ENCODE measurements at regions not wholly inside any gene's neighbourhood (a gene's known extent, or its start where the extent isn't known, plus 50 kb on each side); places are given as distances from the start of the nearest gene placed in this dataset.

- no peak for TF ChIP-seq GABPA (IDR thresholded peaks at IDR 0.05; ENCODE audit: low read depth)
- TF ChIP-seq REST (IDR thresholded peaks at IDR 0.05; ENCODE audit: insufficient replicate concordance, low read depth): no peak
- no peak for TF ChIP-seq POLR2AphosphoS5 (IDR thresholded peaks at IDR 0.05; ENCODE audit: low read depth)
- TF ChIP-seq CTCF (IDR thresholded peaks at IDR 0.05; ENCODE audit: insufficient read depth, low read length): no peak
- no peak for TF ChIP-seq SPI1 (IDR thresholded peaks at IDR 0.05; ENCODE audit: borderline replicate concordance, low read depth)
- H3K27ac ChIP-seq (replicated peaks): no peak overlapping the region
These were observed 71.8 kb upstream of the PHACTR2 start for GRCh38 chr6:143605906-143606521.

GRCh38 chr6:143603455-143603854 is 74.3 kb upstream of the PHACTR2 start:
- Histone ChIP-seq H3K27ac (replicated peaks) (no peak overlapping the region), H3K27me3 (ENCODE audit: insufficient read depth, poor library complexity, severe bottlenecking) (no peaks in the 10 kb centered on the region), H3K4me3 (replicated peaks; ENCODE audit: insufficient read depth, low read length) (no peak overlapping the region)
- TF ChIP-seq REST (IDR thresholded peaks at IDR 0.05; ENCODE audit: insufficient replicate concordance, low read depth) (peak; percentile 48), POLR2AphosphoS5 (IDR thresholded peaks at IDR 0.05; ENCODE audit: low read depth) (no peak)
- no peak for DNase-seq (ENCODE audit: low read depth in 1 of 2, low spot score in 1 of 2)

More at GRCh38 chr6:143605906-143606521, 71.8 kb upstream of the PHACTR2 start:
- H3K4me3 ChIP-seq (replicated peaks; ENCODE audit: insufficient read depth, low read length): no peak overlapping the region
- no peaks in the 10 kb centered on the region for H3K27me3 ChIP-seq (ENCODE audit: insufficient read depth, poor library complexity, severe bottlenecking)
- DNase-seq (ENCODE audit: low read depth in 1 of 2, low spot score in 1 of 2): no peak

GRCh38 chr6:143601504-143601903 is 76.3 kb upstream of the PHACTR2 start:
- H3K27me3 ChIP-seq (ENCODE audit: insufficient read depth, poor library complexity, severe bottlenecking): no peaks in the 10 kb centered on the region
- no peak overlapping the region for H3K4me3 ChIP-seq (replicated peaks; ENCODE audit: insufficient read depth, low read length)
- no peak for TF ChIP-seq GABPA (IDR thresholded peaks at IDR 0.05; ENCODE audit: low read depth)
- no peak for TF ChIP-seq POLR2AphosphoS5 (IDR thresholded peaks at IDR 0.05; ENCODE audit: low read depth)
- TF ChIP-seq SPI1 (IDR thresholded peaks at IDR 0.05; ENCODE audit: borderline replicate concordance, low read depth): no peak
- no peak for TF ChIP-seq REST (IDR thresholded peaks at IDR 0.05; ENCODE audit: insufficient replicate concordance, low read depth)
- TF ChIP-seq CTCF (IDR thresholded peaks at IDR 0.05; ENCODE audit: insufficient read depth, low read length): no peak
- no peak for DNase-seq (ENCODE audit: low read depth in 1 of 2, low spot score in 1 of 2)
- no peak overlapping the region for H3K27ac ChIP-seq (replicated peaks)
